DND-41 (cell line): ENCODE measurements at regions not wholly inside any gene's neighbourhood (a gene's known extent, or its start where the extent isn't known, plus 50 kb on each side); places are given as distances from the start of the nearest gene placed in this dataset.

Source experiments
- ATAC-seq: fragments of 200-7000 bp; cut with Tn5 transposase; 3 replicates; pipeline ENCODE4 v1.9.1; 2021; ENCODE audit warnings: low read depth; ENCODE audit not compliant: insufficient read depth
- DNase-seq: peaks from one replicate; pipeline ENCODE4 v3.0.0-alpha.2; 2020
- H2AFZ ChIP-seq: 2 replicates; pipeline ENCODE4 v1.6.0; 2012; ENCODE audit warnings: low read depth, low read length
- H3K27ac ChIP-seq: 2 replicates; pipeline ENCODE4 v1.5.1; 2012; ENCODE audit warnings: low read length, inconsistent platforms
- H3K27me3 ChIP-seq: fragments of 200-600 bp; sonication (generic); 2 replicates; pipeline ENCODE4 v1.6.0; 2012; ENCODE audit warnings: low read length, mild to moderate bottlenecking, inconsistent platforms; ENCODE audit not compliant: insufficient read depth, poor library complexity
- H3K36me3 ChIP-seq: 2 replicates; pipeline ENCODE4 v1.5.1; 2012; ENCODE audit warnings: low read length, inconsistent platforms; ENCODE audit not compliant: insufficient read depth
- H3K4me1 ChIP-seq: 2 replicates; pipeline ENCODE4 v1.5.1; 2012; ENCODE audit warnings: mild to moderate bottlenecking, low read length; ENCODE audit not compliant: insufficient read depth
- H3K4me2 ChIP-seq: 2 replicates; pipeline ENCODE4 v1.6.0; 2012; ENCODE audit warnings: mild to moderate bottlenecking, moderate library complexity, low read length, inconsistent platforms; ENCODE audit not compliant: insufficient read depth
- H3K4me3 ChIP-seq, 2 experiments: fragments of 200-600 bp in 1 of 2; shearing (Covaris generic) in 1 of 2; 2 replicates each; pipeline ENCODE4 v1.5.1; 2012 to 2016; ENCODE audit warnings: inconsistent platforms in 2 of 2, low read length in 2 of 2, mild to moderate bottlenecking in 2 of 2, low read depth in 1 of 2, moderate library complexity in 1 of 2
- H3K79me2 ChIP-seq: 2 replicates; pipeline ENCODE4 v1.6.0; 2012; ENCODE audit warnings: low read length, inconsistent platforms; ENCODE audit not compliant: insufficient read depth
- H3K9ac ChIP-seq: 2 replicates; pipeline ENCODE4 v1.6.0; 2012; ENCODE audit warnings: low read depth, mild to moderate bottlenecking, inconsistent platforms, low read length, moderate library complexity
- H3K9me3 ChIP-seq: 2 replicates; pipeline ENCODE4 v1.5.1; 2012; ENCODE audit warnings: low read length, moderate library complexity, mild to moderate bottlenecking, inconsistent platforms; ENCODE audit not compliant: insufficient read depth, severe bottlenecking
- H4K20me1 ChIP-seq: 2 replicates; pipeline ENCODE4 v1.6.0; 2012; ENCODE audit warnings: low read length; ENCODE audit not compliant: insufficient read depth
- CTCF ChIP-seq: IDR thresholded peaks from 2 replicates; pipeline ENCODE4 v1.5.1; 2012; ENCODE audit warnings: borderline replicate concordance, low read length, moderate library complexity, mild to moderate bottlenecking; ENCODE audit not compliant: poor library complexity, severe bottlenecking; ENCODE audit errors: extremely low read depth
- EZH2 ChIP-seq: IDR thresholded peaks from 3 replicates; pipeline ENCODE4 v1.6.1; 2012; ENCODE audit warnings: borderline replicate concordance, low read depth, mild to moderate bottlenecking, moderate library complexity, low read length, inconsistent platforms; ENCODE audit not compliant: severe bottlenecking

GRCh38 chr20:60591172-60591799 is 633.1 kb downstream of the CDH26 start:
- Histone ChIP-seq H3K4me2 (no peak overlapping the region), H3K4me3 (no peak overlapping the region), H4K20me1 (no peaks in the 10 kb centered on the region), H3K9me3 (no peaks in the 10 kb centered on the region), H3K36me3 (no peaks in the 10 kb centered on the region), H2AFZ (no peak overlapping the region), H3K4me1 (no peaks in the 10 kb centered on the region), H3K9ac (no peak overlapping the region), H3K79me2 (no peaks in the 10 kb centered on the region), H3K27ac (no peak overlapping the region), H3K27me3 (no peaks in the 10 kb centered on the region)
- DNase-seq (no peak), ATAC-seq (no peak)
- TF ChIP-seq CTCF = no peak
- TF ChIP-seq EZH2 = no peak

GRCh38 chr20:60598528-60598927 is 640.3 kb downstream of the CDH26 start:
- H3K9ac ChIP-seq = no peak overlapping the region
- TF ChIP-seq CTCF = no peak
- no peak for TF ChIP-seq EZH2
- H3K27ac ChIP-seq = no peak overlapping the region
- H3K27me3 ChIP-seq = no peaks in the 10 kb centered on the region
- no peak for DNase-seq
- no peaks in the 10 kb centered on the region for H3K4me1 ChIP-seq
- no peaks in the 10 kb centered on the region for H4K20me1 ChIP-seq
- H3K4me3 ChIP-seq = no peak overlapping the region
- no peak overlapping the region for H3K4me2 ChIP-seq
- no peak for ATAC-seq
- no peaks in the 10 kb centered on the region for H3K79me2 ChIP-seq
- no peak overlapping the region for H2AFZ ChIP-seq
- H3K36me3 ChIP-seq = no peaks in the 10 kb centered on the region
- peaks cover 2% of the 10 kb centered on the region for H3K9me3 ChIP-seq

- ATAC-seq (no peak), DNase-seq (no peak)
- Histone ChIP-seq H4K20me1 (no peaks in the 10 kb centered on the region), H3K4me1 (no peaks in the 10 kb centered on the region), H3K79me2 (no peaks in the 10 kb centered on the region), H3K4me2 (no peak overlapping the region), H3K9ac (no peak overlapping the region), H3K4me3 (no peak overlapping the region), H3K36me3 (no peaks in the 10 kb centered on the region), H3K27ac (no peak overlapping the region), H3K27me3 (no peaks in the 10 kb centered on the region), H2AFZ (no peak overlapping the region), H3K9me3 (peaks cover 2% of the 10 kb centered on the region)
- TF ChIP-seq EZH2 = no peak
- TF ChIP-seq CTCF = no peak
Measured at GRCh38 chr20:60599381-60599780, 641.2 kb downstream of the CDH26 start.
